ENCODE measurements at regions not wholly inside any gene's neighbourhood (a gene's known extent, or its start where the extent isn't known, plus 50 kb on each side); places are given as distances from the start of the nearest gene placed in this dataset.

GRCh38 chr12:77377622-77378021 is 312.3 kb upstream of the E2F7 start:
- DNase-seq (ENCODE audit: low read depth), result no peak
- Histone ChIP-seq H3K36me3 (ENCODE audit: control insufficient read depth, insufficient read depth, low read length) (no peaks in the 10 kb centered on the region), H3K4me3 (ENCODE audit: low read depth, low read length) (no peak overlapping the region), H3K27me3 (ENCODE audit: control insufficient read depth, insufficient read depth, low read length) (no peaks in the 10 kb centered on the region)
- TF ChIP-seq, protein P1, sequence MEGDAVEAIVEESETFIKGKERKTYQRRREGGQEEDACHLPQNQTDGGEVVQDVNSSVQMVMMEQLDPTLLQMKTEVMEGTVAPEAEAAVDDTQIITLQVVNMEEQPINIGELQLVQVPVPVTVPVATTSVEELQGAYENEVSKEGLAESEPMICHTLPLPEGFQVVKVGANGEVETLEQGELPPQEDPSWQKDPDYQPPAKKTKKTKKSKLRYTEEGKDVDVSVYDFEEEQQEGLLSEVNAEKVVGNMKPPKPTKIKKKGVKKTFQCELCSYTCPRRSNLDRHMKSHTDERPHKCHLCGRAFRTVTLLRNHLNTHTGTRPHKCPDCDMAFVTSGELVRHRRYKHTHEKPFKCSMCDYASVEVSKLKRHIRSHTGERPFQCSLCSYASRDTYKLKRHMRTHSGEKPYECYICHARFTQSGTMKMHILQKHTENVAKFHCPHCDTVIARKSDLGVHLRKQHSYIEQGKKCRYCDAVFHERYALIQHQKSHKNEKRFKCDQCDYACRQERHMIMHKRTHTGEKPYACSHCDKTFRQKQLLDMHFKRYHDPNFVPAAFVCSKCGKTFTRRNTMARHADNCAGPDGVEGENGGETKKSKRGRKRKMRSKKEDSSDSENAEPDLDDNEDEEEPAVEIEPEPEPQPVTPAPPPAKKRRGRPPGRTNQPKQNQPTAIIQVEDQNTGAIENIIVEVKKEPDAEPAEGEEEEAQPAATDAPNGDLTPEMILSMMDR (IDR thresholded peaks at IDR 0.05; ENCODE audit: insufficient read depth, low read depth, low read length), result no peak
- POLR2A ChIA-PET, result no interaction called here
- CTCF ChIA-PET, result no interaction called here

DNA sequence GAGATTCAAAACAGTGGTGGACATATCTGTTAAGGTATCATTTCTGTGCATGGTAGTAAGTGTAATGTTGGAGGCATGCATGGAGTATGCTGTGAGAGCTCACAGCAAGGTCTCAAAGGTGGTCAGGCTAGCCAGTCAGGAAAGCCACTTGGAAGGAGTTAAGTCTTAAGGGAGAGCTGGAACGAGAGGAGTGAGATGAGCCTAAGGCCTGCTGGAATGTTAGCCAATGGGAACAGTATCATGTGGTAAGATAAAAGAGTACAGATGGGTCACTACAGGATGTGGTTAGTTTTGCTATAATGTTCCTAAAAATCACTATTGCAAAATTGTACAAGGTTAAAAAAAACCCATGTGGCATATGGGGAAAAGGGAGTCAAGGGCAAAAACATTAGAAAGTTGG is 311.7 kb upstream of the E2F7 start:
- DNase-seq (ENCODE audit: low read depth), result no peak
- ChIA-PET POLR2A (no interaction called here), CTCF (no interaction called here)
- H3K27me3 ChIP-seq (ENCODE audit: control insufficient read depth, insufficient read depth, low read length), result no peaks in the 10 kb centered on the region
- no peaks in the 10 kb centered on the region for H3K36me3 ChIP-seq (ENCODE audit: control insufficient read depth, insufficient read depth, low read length)
- H3K4me3 ChIP-seq (ENCODE audit: low read depth, low read length), result no peak overlapping the region
- TF ChIP-seq, protein P1 (IDR thresholded peaks at IDR 0.05; ENCODE audit: insufficient read depth, low read depth, low read length), result no peak

DNA sequence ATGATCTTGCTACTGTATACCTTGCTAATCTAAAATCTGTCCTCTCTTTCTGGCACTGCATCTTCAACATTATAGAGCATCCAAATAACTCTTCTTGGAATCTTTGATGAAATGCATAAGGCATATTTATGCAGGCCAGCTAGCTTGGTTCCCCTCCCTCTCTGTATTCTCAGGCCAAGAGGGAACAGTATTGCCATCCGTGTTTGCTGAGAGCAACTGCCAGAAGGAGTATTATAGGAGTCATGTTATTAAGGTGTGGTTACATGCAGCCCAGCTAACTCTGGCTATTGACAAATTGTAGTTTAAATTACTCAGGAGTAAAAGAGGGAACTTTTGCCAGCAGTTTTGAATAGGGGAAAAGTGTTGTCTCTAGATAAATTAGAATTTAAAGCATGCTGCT is 309.3 kb upstream of the E2F7 start:
- no peak overlapping the region for H3K4me3 ChIP-seq (ENCODE audit: low read depth, low read length)
- no peaks in the 10 kb centered on the region for H3K27me3 ChIP-seq (ENCODE audit: control insufficient read depth, insufficient read depth, low read length)
- ChIA-PET CTCF (no interaction called here), POLR2A (no interaction called here)
- H3K36me3 ChIP-seq (ENCODE audit: control insufficient read depth, insufficient read depth, low read length), result no peaks in the 10 kb centered on the region
- DNase-seq (ENCODE audit: low read depth), result no peak
- TF ChIP-seq, protein P1 (IDR thresholded peaks at IDR 0.05; ENCODE audit: insufficient read depth, low read depth, low read length), result no peak

- no peak for DNase-seq (ENCODE audit: low read depth)
- H3K4me3 ChIP-seq (ENCODE audit: low read depth, low read length), result no peak overlapping the region
- CTCF ChIA-PET, result no interaction called here
- POLR2A ChIA-PET, result no interaction called here
- no peaks in the 10 kb centered on the region for H3K27me3 ChIP-seq (ENCODE audit: control insufficient read depth, insufficient read depth, low read length)
- TF ChIP-seq, protein P1 (IDR thresholded peaks at IDR 0.05; ENCODE audit: insufficient read depth, low read depth, low read length), result no peak
- no peaks in the 10 kb centered on the region for H3K36me3 ChIP-seq (ENCODE audit: control insufficient read depth, insufficient read depth, low read length)
These were observed 307.1 kb upstream of the E2F7 start for GRCh38 chr12:77372494-77372893.

- TF ChIP-seq, protein P1 (IDR thresholded peaks at IDR 0.05; ENCODE audit: insufficient read depth, low read depth, low read length), result no peak
- ChIA-PET POLR2A (no interaction called here), CTCF (no interaction called here)
- no peak for DNase-seq (ENCODE audit: low read depth)
- Histone ChIP-seq H3K27me3 (ENCODE audit: control insufficient read depth, insufficient read depth, low read length) (no peaks in the 10 kb centered on the region), H3K4me3 (ENCODE audit: low read depth, low read length) (no peak overlapping the region), H3K36me3 (ENCODE audit: control insufficient read depth, insufficient read depth, low read length) (no peaks in the 10 kb centered on the region)
These were observed 306.7 kb upstream of the E2F7 start for GRCh38 chr12:77372026-77372425.
